Fibroblast of the aortic adventitia (primary cell): ENCODE measurements at regions not wholly inside any gene's neighbourhood (a gene's known extent, or its start where the extent isn't known, plus 50 kb on each side); places are given as distances from the start of the nearest gene placed in this dataset.

ENCODE experiments used
- DNase-seq: peaks from one replicate; pipeline ENCODE4 v3.0.0-alpha.2; 2010; ENCODE audit warnings: low read depth
- H3K4me3 ChIP-seq: 2 replicates; pipeline ENCODE4 v1.5.1; 2011; ENCODE audit warnings: low read depth, mild to moderate bottlenecking, control low read depth, low read length, moderate library complexity
- CTCF ChIP-seq: IDR thresholded peaks from 2 replicates; pipeline ENCODE4 v1.5.1; 2011; ENCODE audit warnings: mild to moderate bottlenecking, low read length, control low read depth, inconsistent platforms; ENCODE audit not compliant: insufficient read depth

- no peak for TF ChIP-seq CTCF
- DNase-seq = no peak
- no peak overlapping the region for H3K4me3 ChIP-seq
Observed at GRCh38 chr2:152250421-152251100, 75.0 kb upstream of the STAM2 start.

- peak; percentile 52 for DNase-seq
- H3K4me3 ChIP-seq = no peak overlapping the region
- TF ChIP-seq CTCF = no peak
Observed at GRCh38 chr2:152251211-152251610, 75.6 kb upstream of the STAM2 start.

GRCh38 chr2:152251811-152252210 lies 76.2 kb upstream of the STAM2 start:
- no peak for DNase-seq
- no peak for TF ChIP-seq CTCF
- H3K4me3 ChIP-seq = no peak overlapping the region

- TF ChIP-seq CTCF = no peak
- DNase-seq = no peak
- H3K4me3 ChIP-seq = no peak overlapping the region
Observed at GRCh38 chr2:152254486-152254885, 78.9 kb upstream of the STAM2 start.

GRCh38 chr2:152254976-152255375 lies 79.4 kb upstream of the STAM2 start:
- TF ChIP-seq CTCF = no peak
- no peak for DNase-seq
- no peak overlapping the region for H3K4me3 ChIP-seq

- no peak for DNase-seq
- H3K4me3 ChIP-seq = no peak overlapping the region
- TF ChIP-seq CTCF = no peak
Observed at GRCh38 chr2:152255918-152256317, 79.1 kb upstream of the FMNL2 start.

GRCh38 chr2:152260939-152261338 lies 74.0 kb upstream of the FMNL2 start:
- H3K4me3 ChIP-seq = no peak overlapping the region
- TF ChIP-seq CTCF = no peak
- no peak for DNase-seq
